ENCODE measurements at regions not wholly inside any gene's neighbourhood (a gene's known extent, or its start where the extent isn't known, plus 50 kb on each side); places are given as distances from the start of the nearest gene placed in this dataset.

GRCh38 chr2:16154501-16155280 lies 214.3 kb downstream of the MYCN start:
- DNase-seq (ENCODE audit: low read depth in 2 of 2): no peak

- DNase-seq (ENCODE audit: low read depth in 2 of 2): no peak
These were observed 213.7 kb downstream of the MYCN start for GRCh38 chr2:16154061-16154460.

GRCh38 chr2:16153754-16154035 lies 213.3 kb downstream of the MYCN start:
- DNase-seq (ENCODE audit: low read depth in 2 of 2): no peak

GRCh38 chr2:16152928-16153753 lies 212.8 kb downstream of the MYCN start:
- DNase-seq (ENCODE audit: low read depth in 2 of 2): no peak

GRCh38 chr2:16152071-16152927 lies 211.9 kb downstream of the MYCN start:
- DNase-seq (ENCODE audit: low read depth in 2 of 2): no peak

- DNase-seq (ENCODE audit: low read depth in 2 of 2): no peak
These were observed 211.3 kb downstream of the MYCN start for GRCh38 chr2:16151651-16152050.

GRCh38 chr2:16151281-16151570 lies 210.9 kb downstream of the MYCN start:
- DNase-seq (ENCODE audit: low read depth in 2 of 2): no peak

GRCh38 chr2:16150456-16151280 lies 210.3 kb downstream of the MYCN start:
- DNase-seq (ENCODE audit: low read depth in 2 of 2): no peak

GRCh38 chr2:16149349-16150243 lies 209.2 kb downstream of the MYCN start:
- no peak for DNase-seq (ENCODE audit: low read depth in 2 of 2)

GRCh38 chr2:16148632-16149348 lies 208.4 kb downstream of the MYCN start:
- DNase-seq (ENCODE audit: low read depth in 2 of 2): no peak

- no peak for DNase-seq (ENCODE audit: low read depth in 2 of 2)
These were observed 202.3 kb downstream of the MYCN start for GRCh38 chr2:16142383-16143361.

- DNase-seq (ENCODE audit: low read depth in 2 of 2): no peak
These were observed 201.2 kb downstream of the MYCN start for GRCh38 chr2:16141641-16141921.

- DNase-seq (ENCODE audit: low read depth in 2 of 2): no peak
These were observed 200.7 kb downstream of the MYCN start for GRCh38 chr2:16140771-16141640.

GRCh38 chr2:16139663-16140615 lies 199.6 kb downstream of the MYCN start:
- DNase-seq (ENCODE audit: low read depth in 2 of 2): no peak

- DNase-seq (ENCODE audit: low read depth in 2 of 2): no peak
These were observed 198.7 kb downstream of the MYCN start for GRCh38 chr2:16138811-16139662.
